ENCODE measurements at regions not wholly inside any gene's neighbourhood (a gene's known extent, or its start where the extent isn't known, plus 50 kb on each side); places are given as distances from the start of the nearest gene placed in this dataset.

- no peak for DNase-seq (ENCODE audit: low read depth in 4 of 4, low spot score in 3 of 4)
Observed at GRCh38 chr20:23207826-23208540, 121.9 kb upstream of the CD93 start.

GRCh38 chr20:23206995-23207394, 120.9 kb upstream of the CD93 start:
- no peak for DNase-seq (ENCODE audit: low read depth in 4 of 4, low spot score in 3 of 4)

GRCh38 chr20:23206061-23206460, 119.9 kb upstream of the CD93 start:
- DNase-seq (ENCODE audit: low read depth in 4 of 4, low spot score in 3 of 4), result no peak

GRCh38 chr20:23205611-23206041, 119.5 kb upstream of the CD93 start:
- DNase-seq (ENCODE audit: low read depth in 4 of 4, low spot score in 3 of 4), result peak in 3 of 4 donors; percentile 41 to 61 (median 56)

- DNase-seq (ENCODE audit: low read depth in 4 of 4, low spot score in 3 of 4), result no peak
Observed at GRCh38 chr20:23205211-23205610, 119.1 kb upstream of the CD93 start.

- no peak for DNase-seq (ENCODE audit: low read depth in 4 of 4, low spot score in 3 of 4)
Observed at GRCh38 chr20:23203951-23204730, 118.0 kb upstream of the CD93 start.

GRCh38 chr20:23203310-23203709, 117.2 kb upstream of the CD93 start:
- DNase-seq (ENCODE audit: low read depth in 4 of 4, low spot score in 3 of 4), result no peak

GRCh38 chr20:23201658-23202057, 115.5 kb upstream of the CD93 start:
- no peak for DNase-seq (ENCODE audit: low read depth in 4 of 4, low spot score in 3 of 4)

GRCh38 chr20:23200914-23201313, 114.8 kb upstream of the CD93 start:
- no peak for DNase-seq (ENCODE audit: low read depth in 4 of 4, low spot score in 3 of 4)

GRCh38 chr20:23200413-23200812, 114.3 kb upstream of the CD93 start:
- DNase-seq (ENCODE audit: low read depth in 4 of 4, low spot score in 3 of 4), result no peak

GRCh38 chr20:23199356-23199755, 113.2 kb upstream of the CD93 start:
- DNase-seq (ENCODE audit: low read depth in 4 of 4, low spot score in 3 of 4), result no peak

- no peak for DNase-seq (ENCODE audit: low read depth in 4 of 4, low spot score in 3 of 4)
Observed at GRCh38 chr20:23198815-23199214, 112.7 kb upstream of the CD93 start.

GRCh38 chr20:23197836-23198235, 111.7 kb upstream of the CD93 start:
- no peak for DNase-seq (ENCODE audit: low read depth in 4 of 4, low spot score in 3 of 4)

GRCh38 chr20:23195636-23196035, 109.5 kb upstream of the CD93 start:
- DNase-seq (ENCODE audit: low read depth in 4 of 4, low spot score in 3 of 4), result no peak

GRCh38 chr20:23193801-23194384, 107.8 kb upstream of the CD93 start:
- no peak for DNase-seq (ENCODE audit: low read depth in 4 of 4, low spot score in 3 of 4)

GRCh38 chr20:23192469-23192868, 106.3 kb upstream of the CD93 start:
- no peak for DNase-seq (ENCODE audit: low read depth in 4 of 4, low spot score in 3 of 4)

GRCh38 chr20:23190557-23190956, 104.4 kb upstream of the CD93 start:
- no peak for DNase-seq (ENCODE audit: low read depth in 4 of 4, low spot score in 3 of 4)

- no peak for DNase-seq (ENCODE audit: low read depth in 4 of 4, low spot score in 3 of 4)
Observed at GRCh38 chr20:23189854-23190253, 103.7 kb upstream of the CD93 start.

GRCh38 chr20:23189341-23189740, 103.2 kb upstream of the CD93 start:
- DNase-seq (ENCODE audit: low read depth in 4 of 4, low spot score in 3 of 4), result no peak

- DNase-seq (ENCODE audit: low read depth in 4 of 4, low spot score in 3 of 4), result no peak
Observed at GRCh38 chr20:23188377-23189169, 102.4 kb upstream of the CD93 start.

- DNase-seq (ENCODE audit: low read depth in 4 of 4, low spot score in 3 of 4), result peak in 1 of 4 donors; percentile 51
Observed at GRCh38 chr20:23187751-23188150, 101.6 kb upstream of the CD93 start.
